OCI-LY7 (cell line): ENCODE measurements at regions not wholly inside any gene's neighbourhood (a gene's known extent, or its start where the extent isn't known, plus 50 kb on each side); places are given as distances from the start of the nearest gene placed in this dataset.

Source experiments
- BruUV-seq: library from RNA; stranded (reverse); fragments of 400-500 nt; replicated peaks from 2 replicates; lab custom pipeline; 2021; lab: Mats Ljungman, UMichigan
- CTCF ChIA-PET: fragments of 300-600 bp; sonication (Branson Sonifier 250); formaldehyde crosslinking; loops from one replicate; lab custom pipeline; 2022; ENCODE audit warnings: antibody characterized with exemption; ENCODE audit not compliant: unreplicated experiment; lab: Charles Lee
- POLR2A ChIA-PET: fragments of 300-600 bp; sonication (Branson Sonifier 250); formaldehyde crosslinking; loops from one replicate; lab custom pipeline; 2022; ENCODE audit warnings: antibody characterized with exemption; lab: Charles Lee
- DNase-seq: peaks from one replicate; pipeline ENCODE4 v3.0.0-alpha.2; 2015; ENCODE audit warnings: low spot score
- H2AFZ ChIP-seq: fragments of 200-600 bp; sonication (generic), shearing (Covaris generic); 2 replicates; pipeline ENCODE4 v1.6.1; 2014; ENCODE audit warnings: mild to moderate bottlenecking, antibody characterized with exemption, low read length, moderate library complexity
- H3K27ac ChIP-seq: fragments of 200-600 bp; sonication (generic); 2 replicates; pipeline ENCODE4 v1.5.1; 2014; ENCODE audit warnings: mixed run types, low read depth, mild to moderate bottlenecking, moderate library complexity, low read length, inconsistent platforms; ENCODE audit not compliant: poor library complexity, severe bottlenecking
- H3K36me3 ChIP-seq: fragments of 200-600 bp; sonication (generic); 2 replicates; pipeline ENCODE4 v1.6.1; 2014; ENCODE audit warnings: mild to moderate bottlenecking, antibody characterized with exemption, low read length, moderate library complexity, mixed read lengths; ENCODE audit not compliant: insufficient read depth
- H3K4me1 ChIP-seq: fragments of 200-600 bp; sonication (generic); 2 replicates; pipeline ENCODE4 v1.5.1; 2014; ENCODE audit warnings: mild to moderate bottlenecking, low read length; ENCODE audit not compliant: insufficient read depth, poor library complexity, severe bottlenecking
- H3K4me2 ChIP-seq: fragments of 200-600 bp; sonication (generic); 2 replicates; pipeline ENCODE4 v1.6.1; 2014; ENCODE audit warnings: mild to moderate bottlenecking, low read length
- H3K4me3 ChIP-seq: fragments of 200-600 bp; sonication (generic); 2 replicates; pipeline ENCODE4 v1.5.1; 2014; ENCODE audit warnings: mild to moderate bottlenecking, low read depth, low read length; ENCODE audit not compliant: poor library complexity, severe bottlenecking
- H3K79me2 ChIP-seq: fragments of 200-600 bp; sonication (generic); 2 replicates; pipeline ENCODE4 v1.6.1; 2016; ENCODE audit warnings: low read depth, mild to moderate bottlenecking, low read length, moderate library complexity, mixed read lengths; ENCODE audit not compliant: insufficient read depth
- H3K9me2 ChIP-seq: fragments of 200-600 bp; sonication (generic); 2 replicates; pipeline ENCODE4 v1.6.1; 2016; ENCODE audit warnings: mild to moderate bottlenecking, low read length, mixed read lengths; ENCODE audit not compliant: insufficient read depth
- H3K9me3 ChIP-seq: fragments of 200-600 bp; sonication (generic); 2 replicates; pipeline ENCODE4 v1.6.1; 2014; ENCODE audit warnings: mild to moderate bottlenecking, mixed run types, low read length, mixed read lengths
- H4K20me1 ChIP-seq: fragments of 200-600 bp; sonication (generic); 2 replicates; pipeline ENCODE4 v1.6.1; 2014; ENCODE audit warnings: mild to moderate bottlenecking, antibody characterized with exemption, low read length, moderate library complexity, mixed read lengths; ENCODE audit not compliant: insufficient read depth
- EZH2phosphoT487 ChIP-seq: fragments of 200-600 bp; sonication (generic); IDR thresholded peaks from 2 replicates; pipeline ENCODE4 v1.6.1; 2018; ENCODE audit warnings: low read depth, borderline replicate concordance, mild to moderate bottlenecking, mixed run types, antibody characterized with exemption, low read length, moderate library complexity, mixed read lengths
- intact Hi-C: fragments of 100-400 bp; cut with micrococcal nuclease; formaldehyde crosslinking; loops from one replicate; pipeline ENCODE4 v1.10.0; 2022; ENCODE audit not compliant: unreplicated experiment
- TF ChIP-seq, protein P1 (sequence below): fragments of 200-600 bp; sonication (generic); conservative IDR thresholded peaks from 2 replicates; pipeline ENCODE4 v1.5.1; 2014; ENCODE audit warnings: mild to moderate bottlenecking, antibody characterized with exemption, low read length, moderate library complexity, mixed read lengths

DNA sequence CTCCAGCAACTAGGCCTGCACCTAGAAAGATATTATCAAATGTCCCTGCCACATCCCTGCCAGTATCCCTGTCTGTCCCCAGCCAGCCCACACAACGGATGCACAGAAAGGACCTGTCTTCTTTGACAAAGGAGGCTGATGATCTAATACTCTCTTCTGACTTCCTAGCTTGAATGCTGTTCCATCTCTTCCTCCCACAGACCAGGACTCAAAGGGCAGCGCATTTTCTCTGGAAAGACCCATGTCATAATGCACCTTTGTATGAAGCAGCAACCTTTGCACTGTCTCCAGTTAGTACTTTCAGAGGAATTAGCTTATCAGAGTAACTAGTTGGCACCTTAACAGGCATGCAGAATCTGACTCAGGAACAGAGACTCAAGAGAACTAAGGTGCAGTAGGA, 53.3 kb upstream of the TAF8 start:
- Histone ChIP-seq H4K20me1 (no peaks in the 10 kb centered on the region), H3K4me2 (no peak overlapping the region), H3K9me2 (no peaks in the 10 kb centered on the region), H3K9me3 (no peaks in the 10 kb centered on the region), H3K4me3 (no peak overlapping the region), H3K27ac (peak overlapping the region; percentile 19), H3K36me3 (peaks cover 13% of the 10 kb centered on the region; the same call in 1 of the 2 replicates), H3K4me1 (no peaks in the 10 kb centered on the region), H2AFZ (no peak overlapping the region), H3K79me2 (no peaks in the 10 kb centered on the region)
- ChIA-PET CTCF (no interaction called here), POLR2A (interaction anchor here (0.7 to 1.3 kb wide), 4 partner anchors 9 to 37 kb away, joined by 3 to 5 read pairs (median 4); no protein-coding TSS in a partner anchor)
- TF ChIP-seq, protein P1, sequence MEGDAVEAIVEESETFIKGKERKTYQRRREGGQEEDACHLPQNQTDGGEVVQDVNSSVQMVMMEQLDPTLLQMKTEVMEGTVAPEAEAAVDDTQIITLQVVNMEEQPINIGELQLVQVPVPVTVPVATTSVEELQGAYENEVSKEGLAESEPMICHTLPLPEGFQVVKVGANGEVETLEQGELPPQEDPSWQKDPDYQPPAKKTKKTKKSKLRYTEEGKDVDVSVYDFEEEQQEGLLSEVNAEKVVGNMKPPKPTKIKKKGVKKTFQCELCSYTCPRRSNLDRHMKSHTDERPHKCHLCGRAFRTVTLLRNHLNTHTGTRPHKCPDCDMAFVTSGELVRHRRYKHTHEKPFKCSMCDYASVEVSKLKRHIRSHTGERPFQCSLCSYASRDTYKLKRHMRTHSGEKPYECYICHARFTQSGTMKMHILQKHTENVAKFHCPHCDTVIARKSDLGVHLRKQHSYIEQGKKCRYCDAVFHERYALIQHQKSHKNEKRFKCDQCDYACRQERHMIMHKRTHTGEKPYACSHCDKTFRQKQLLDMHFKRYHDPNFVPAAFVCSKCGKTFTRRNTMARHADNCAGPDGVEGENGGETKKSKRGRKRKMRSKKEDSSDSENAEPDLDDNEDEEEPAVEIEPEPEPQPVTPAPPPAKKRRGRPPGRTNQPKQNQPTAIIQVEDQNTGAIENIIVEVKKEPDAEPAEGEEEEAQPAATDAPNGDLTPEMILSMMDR = no peak
- no peak for TF ChIP-seq EZH2phosphoT487
- intact Hi-C loops = no loop called here
- DNase-seq = no peak
- no TSS peak for BruUV-seq

DNA sequence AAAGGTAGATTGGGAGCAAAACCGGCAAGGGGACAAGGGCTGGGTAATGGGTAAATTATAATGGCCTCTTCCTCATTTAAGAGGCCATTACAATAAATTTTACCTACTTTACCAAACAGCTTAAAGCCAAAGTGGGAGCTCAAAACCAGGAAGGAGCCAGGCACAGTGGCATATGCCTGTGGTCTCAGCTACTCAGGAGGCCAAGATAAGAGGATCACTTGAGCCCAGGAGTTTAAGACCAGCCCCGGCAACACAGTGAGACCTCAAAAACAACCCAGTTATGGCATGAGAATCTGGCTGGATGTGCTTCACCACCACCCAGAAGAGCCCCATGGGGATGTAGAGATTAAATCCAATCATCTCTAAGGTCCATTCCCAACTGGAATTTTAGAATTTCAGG, 52.9 kb upstream of the TAF8 start:
- TF ChIP-seq, protein P1 = no peak
- TF ChIP-seq EZH2phosphoT487 = no peak

More for the DNA sequence above, 52.9 kb upstream of the TAF8 start:
- ChIA-PET CTCF (no interaction called here), POLR2A (interaction anchor here (0.7 to 1.3 kb wide), 4 partner anchors 8 to 203 kb away, joined by 3 to 5 read pairs (median 4); no protein-coding TSS in a partner anchor)
- BruUV-seq = no TSS peak
- Histone ChIP-seq H2AFZ (no peak overlapping the region), H3K79me2 (no peaks in the 10 kb centered on the region), H3K4me1 (no peaks in the 10 kb centered on the region), H3K36me3 (peaks cover 16% of the 10 kb centered on the region), H3K9me3 (no peaks in the 10 kb centered on the region), H3K4me2 (no peak overlapping the region), H3K9me2 (no peaks in the 10 kb centered on the region), H3K4me3 (no peak overlapping the region), H3K27ac (peak overlapping the region; percentile 19), H4K20me1 (no peaks in the 10 kb centered on the region)
- intact Hi-C loops = no loop called here
- no peak for DNase-seq
